CD8-positive, alpha-beta memory T cell (primary cell): ENCODE measurements at regions not wholly inside any gene's neighbourhood (a gene's known extent, or its start where the extent isn't known, plus 50 kb on each side); places are given as distances from the start of the nearest gene placed in this dataset.

Source experiments
- CTCF ChIA-PET: fragments of 350-600 bp; sonication (Branson Sonifier 250); formaldehyde crosslinking; loops from one replicate; lab custom pipeline; 2021; ENCODE audit warnings: antibody characterized with exemption; lab: Charles Lee
- POLR2A ChIA-PET: fragments of 350-600 bp; sonication (Branson Sonifier 250); formaldehyde crosslinking; loops from one replicate; lab custom pipeline; 2021; ENCODE audit warnings: antibody characterized with exemption; lab: Charles Lee
- DNase-seq, 5 donors: peaks; one replicate each; pipeline versions ENCODE4 v3.0.0 to v3.0.0-alpha.2; 2020 to 2022; ENCODE audit warnings: mixed read lengths in 1 of 5
- H3K27ac ChIP-seq: one replicate; pipeline ENCODE4 v1.7.0; 2013; ENCODE audit warnings: low read depth, mild to moderate bottlenecking, low read length, moderate library complexity
- H3K27me3 ChIP-seq: 2 replicates; pipeline ENCODE4 v1.7.0; 2013; ENCODE audit warnings: low read length, mild to moderate bottlenecking; ENCODE audit not compliant: insufficient read depth, poor library complexity, severe bottlenecking
- H3K36me3 ChIP-seq: 2 replicates; pipeline ENCODE4 v1.7.0; 2013; ENCODE audit warnings: mild to moderate bottlenecking, low read length, moderate library complexity; ENCODE audit not compliant: insufficient read depth
- H3K4me1 ChIP-seq: 2 replicates; pipeline ENCODE4 v1.7.0; 2013; ENCODE audit warnings: mild to moderate bottlenecking, low read length, moderate library complexity; ENCODE audit not compliant: insufficient read depth
- H3K4me3 ChIP-seq: 2 replicates; pipeline ENCODE4 v1.7.0; 2013; ENCODE audit warnings: mild to moderate bottlenecking, low read length
- H3K9me3 ChIP-seq: 2 replicates; pipeline ENCODE4 v1.7.0; 2013; ENCODE audit warnings: mild to moderate bottlenecking, low read length
- H3K27ac Mint-ChIP-seq, 8 donors: one replicate each; pipeline ENCODE4 v1.8.0; 2020 to 2021; ENCODE audit warnings: mixed read lengths in 8 of 8, mild to moderate bottlenecking in 6 of 8, inconsistent platforms in 3 of 8, moderate library complexity in 3 of 8
- H3K27me3 Mint-ChIP-seq, 2 donors: one replicate each; pipeline ENCODE4 v1.8.0; 2020 to 2021; ENCODE audit warnings: mixed read lengths in 2 of 2, mild to moderate bottlenecking in 1 of 2, moderate library complexity in 1 of 2
- H3K36me3 Mint-ChIP-seq, 3 donors: one replicate each; pipeline ENCODE4 v1.8.0; 2020 to 2021; ENCODE audit warnings: mixed read lengths in 3 of 3, inconsistent platforms in 1 of 3, mild to moderate bottlenecking in 1 of 3
- H3K4me1 Mint-ChIP-seq, 3 donors: one replicate each; pipeline ENCODE4 v1.8.0; 2020 to 2021; ENCODE audit warnings: mixed read lengths in 3 of 3, inconsistent platforms in 1 of 3, mild to moderate bottlenecking in 1 of 3
- H3K4me3 Mint-ChIP-seq, 7 donors: one replicate each; pipeline ENCODE4 v1.8.0; 2020 to 2021; ENCODE audit warnings: mixed read lengths in 7 of 7, mild to moderate bottlenecking in 6 of 7, moderate library complexity in 4 of 7, inconsistent platforms in 2 of 7
- H3K9me3 Mint-ChIP-seq, 5 donors: one replicate each; pipeline ENCODE4 v1.8.0; 2020 to 2022; ENCODE audit warnings: mixed read lengths in 5 of 5, mild to moderate bottlenecking in 3 of 5, moderate library complexity in 2 of 5, inconsistent platforms in 1 of 5

GRCh38 chr4:64889906-64890610, 480.8 kb upstream of the TECRL start:
- no peaks in the 10 kb centered on the region for H3K27me3 ChIP-seq
- Mint-ChIP-seq H3K4me1 (no peaks in the 10 kb centered on the region), H3K36me3 (no peaks in the 10 kb centered on the region), H3K9me3 (peaks cover 4 to 31% (median 7%) of the 10 kb centered on the region in 5 donors), H3K27me3 (no peaks in the 10 kb centered on the region), H3K4me3 (no peak overlapping the region), H3K27ac (no peak overlapping the region)
- peaks cover 4% of the 10 kb centered on the region for H3K9me3 ChIP-seq
- DNase-seq, result no peak
- H3K36me3 ChIP-seq, result no peaks in the 10 kb centered on the region
- POLR2A ChIA-PET, result no interaction called here
- no peaks in the 10 kb centered on the region for H3K4me1 ChIP-seq
- CTCF ChIA-PET, result no interaction called here
- no peak overlapping the region for H3K27ac ChIP-seq
- no peak overlapping the region for H3K4me3 ChIP-seq

- DNase-seq, result no peak
- Mint-ChIP-seq H3K4me1 (no peaks in the 10 kb centered on the region), H3K36me3 (no peaks in the 10 kb centered on the region), H3K27ac (peak overlapping the region in 1 of 8 donors; percentile 29), H3K4me3 (peak overlapping the region in 1 of 7 donors; percentile 4), H3K9me3 (peaks cover 1 to 35% (median 18%) of the 10 kb centered on the region in 5 donors), H3K27me3 (no peaks in the 10 kb centered on the region)
- POLR2A ChIA-PET, result no interaction called here
- Histone ChIP-seq H3K36me3 (no peaks in the 10 kb centered on the region), H3K4me3 (no peak overlapping the region), H3K27ac (no peak overlapping the region), H3K9me3 (no peaks in the 10 kb centered on the region), H3K27me3 (no peaks in the 10 kb centered on the region), H3K4me1 (no peaks in the 10 kb centered on the region)
- CTCF ChIA-PET, result no interaction called here
Measured at GRCh38 chr4:64883087-64883807, 474.0 kb upstream of the TECRL start.

GRCh38 chr4:64882311-64883086, 473.2 kb upstream of the TECRL start:
- H3K4me1 ChIP-seq, result no peaks in the 10 kb centered on the region
- DNase-seq, result no peak
- Mint-ChIP-seq H3K27me3 (no peaks in the 10 kb centered on the region), H3K36me3 (no peaks in the 10 kb centered on the region), H3K4me3 (peak overlapping the region in 1 of 7 donors; percentile 4), H3K4me1 (no peaks in the 10 kb centered on the region), H3K27ac (no peak overlapping the region), H3K9me3 (peaks cover 1 to 31% (median 16%) of the 10 kb centered on the region in 5 donors)
- CTCF ChIA-PET, result no interaction called here
- POLR2A ChIA-PET, result no interaction called here
- no peaks in the 10 kb centered on the region for H3K27me3 ChIP-seq
- no peaks in the 10 kb centered on the region for H3K9me3 ChIP-seq
- no peak overlapping the region for H3K27ac ChIP-seq
- no peak overlapping the region for H3K4me3 ChIP-seq
- H3K36me3 ChIP-seq, result no peaks in the 10 kb centered on the region

- H3K27ac ChIP-seq, result no peak overlapping the region
- ChIA-PET POLR2A (no interaction called here), CTCF (no interaction called here)
- no peaks in the 10 kb centered on the region for H3K27me3 Mint-ChIP-seq
- no peaks in the 10 kb centered on the region for H3K36me3 Mint-ChIP-seq
- H3K36me3 ChIP-seq, result no peaks in the 10 kb centered on the region
- DNase-seq, result no peak
- H3K4me1 ChIP-seq, result no peaks in the 10 kb centered on the region
- no peaks in the 10 kb centered on the region for H3K4me1 Mint-ChIP-seq
- no peak overlapping the region for H3K27ac Mint-ChIP-seq
- no peak overlapping the region for H3K4me3 Mint-ChIP-seq
- peaks cover 5 to 26% (median 13%) of the 10 kb centered on the region in 5 donors for H3K9me3 Mint-ChIP-seq
- H3K4me3 ChIP-seq, result no peak overlapping the region
- H3K27me3 ChIP-seq, result no peaks in the 10 kb centered on the region
- H3K9me3 ChIP-seq, result no peaks in the 10 kb centered on the region
Measured at GRCh38 chr4:64880557-64880956, 471.3 kb upstream of the TECRL start.

- Histone ChIP-seq H3K27ac (no peak overlapping the region), H3K36me3 (no peaks in the 10 kb centered on the region), H3K27me3 (no peaks in the 10 kb centered on the region), H3K4me1 (no peaks in the 10 kb centered on the region), H3K9me3 (no peaks in the 10 kb centered on the region), H3K4me3 (no peak overlapping the region)
- no peak overlapping the region for H3K4me3 Mint-ChIP-seq
- H3K9me3 Mint-ChIP-seq, result peaks cover 4 to 33% (median 9%) of the 10 kb centered on the region in 5 donors
- no peaks in the 10 kb centered on the region for H3K27me3 Mint-ChIP-seq
- DNase-seq, result no peak
- POLR2A ChIA-PET, result no interaction called here
- H3K36me3 Mint-ChIP-seq, result no peaks in the 10 kb centered on the region
- H3K4me1 Mint-ChIP-seq, result no peaks in the 10 kb centered on the region
- no peak overlapping the region for H3K27ac Mint-ChIP-seq
- CTCF ChIA-PET, result no interaction called here
Measured at GRCh38 chr4:64876021-64876420, 466.8 kb upstream of the TECRL start.

GRCh38 chr4:64870558-64870957, 461.3 kb upstream of the TECRL start:
- Histone ChIP-seq H3K27me3 (no peaks in the 10 kb centered on the region), H3K9me3 (no peaks in the 10 kb centered on the region), H3K27ac (no peak overlapping the region), H3K4me1 (no peaks in the 10 kb centered on the region), H3K36me3 (no peaks in the 10 kb centered on the region), H3K4me3 (no peak overlapping the region)
- H3K27me3 Mint-ChIP-seq, result no peaks in the 10 kb centered on the region
- no peak overlapping the region for H3K27ac Mint-ChIP-seq
- H3K9me3 Mint-ChIP-seq, result peaks cover 3 to 25% (median 12%) of the 10 kb centered on the region in 5 donors
- no peak overlapping the region for H3K4me3 Mint-ChIP-seq
- ChIA-PET POLR2A (no interaction called here), CTCF (no interaction called here)
- no peak for DNase-seq
- no peaks in the 10 kb centered on the region for H3K36me3 Mint-ChIP-seq
- no peaks in the 10 kb centered on the region for H3K4me1 Mint-ChIP-seq

GRCh38 chr4:64857815-64858214, 448.6 kb upstream of the TECRL start:
- Histone ChIP-seq H3K27me3 (no peaks in the 10 kb centered on the region), H3K27ac (no peak overlapping the region), H3K9me3 (no peaks in the 10 kb centered on the region), H3K36me3 (no peaks in the 10 kb centered on the region), H3K4me1 (no peaks in the 10 kb centered on the region), H3K4me3 (no peak overlapping the region)
- Mint-ChIP-seq H3K27me3 (no peaks in the 10 kb centered on the region), H3K36me3 (no peaks in the 10 kb centered on the region), H3K4me1 (no peaks in the 10 kb centered on the region), H3K4me3 (no peak overlapping the region), H3K27ac (no peak overlapping the region), H3K9me3 (peaks cover 0 to 17% (median 5%) of the 10 kb centered on the region in 5 donors)
- ChIA-PET CTCF (no interaction called here), POLR2A (no interaction called here)
- DNase-seq, result no peak

- Mint-ChIP-seq H3K27me3 (no peaks in the 10 kb centered on the region), H3K27ac (no peak overlapping the region), H3K36me3 (no peaks in the 10 kb centered on the region), H3K4me3 (no peak overlapping the region), H3K4me1 (no peaks in the 10 kb centered on the region), H3K9me3 (peaks cover 0 to 24% (median 9%) of the 10 kb centered on the region in 5 donors)
- Histone ChIP-seq H3K27ac (no peak overlapping the region), H3K4me1 (no peaks in the 10 kb centered on the region), H3K27me3 (no peaks in the 10 kb centered on the region), H3K36me3 (no peaks in the 10 kb centered on the region), H3K4me3 (no peak overlapping the region), H3K9me3 (no peaks in the 10 kb centered on the region)
- no peak for DNase-seq
- ChIA-PET CTCF (no interaction called here), POLR2A (no interaction called here)
Measured at GRCh38 chr4:64857198-64857597, 447.9 kb upstream of the TECRL start.
